ENCODE measurements at regions not wholly inside any gene's neighbourhood (a gene's known extent, or its start where the extent isn't known, plus 50 kb on each side); places are given as distances from the start of the nearest gene placed in this dataset.

- H3K4me1 ChIP-seq (ENCODE audit: control insufficient read depth in 5 of 5, insufficient read depth in 5 of 5, low read length in 5 of 5): peaks cover 0 to 4% (median 0%) of the 10 kb centered on the region in 5 donors
- H3K4me3 ChIP-seq: no peak overlapping the region
- ATAC-seq (ENCODE audit: insufficient read depth, low FRiP score) (no peak), DNase-seq (no peak)
- no peaks in the 10 kb centered on the region for H3K27me3 ChIP-seq (ENCODE audit: control insufficient read depth in 3 of 3, insufficient read depth in 3 of 3, low read length in 2 of 3)
- no peak for TF ChIP-seq CTCF (IDR thresholded peaks at IDR 0.05; ENCODE audit: control extremely low read depth, extremely low read depth)
- H3K27ac ChIP-seq (ENCODE audit: low read depth in 1 of 2, low read length in 1 of 2): no peak overlapping the region
- H3K9ac ChIP-seq (ENCODE audit: insufficient read depth in 1 of 2, low read length in 2 of 2): no peak overlapping the region
- H3K9me3 ChIP-seq (ENCODE audit: control insufficient read depth in 4 of 4, insufficient read depth in 3 of 4, low read length in 3 of 4): peaks cover 0 to under 1% (median 0%) of the 10 kb centered on the region in 4 donors
- no peaks in the 10 kb centered on the region for H3K36me3 ChIP-seq (ENCODE audit: control insufficient read depth in 4 of 4, insufficient read depth in 4 of 4, low read length in 4 of 4)
- WGBS, 2 donors: 78 to 91% methylated on average over 3 of the region's 3 CpGs
Observed at GRCh38 chr10:21047511-21047910, 150.4 kb upstream of the NEBL start.

- Histone ChIP-seq H3K9ac (ENCODE audit: insufficient read depth in 1 of 2, low read length in 2 of 2) (no peak overlapping the region), H3K27me3 (ENCODE audit: control insufficient read depth in 3 of 3, insufficient read depth in 3 of 3, low read length in 2 of 3) (no peaks in the 10 kb centered on the region), H3K27ac (ENCODE audit: low read depth in 1 of 2, low read length in 1 of 2) (no peak overlapping the region), H3K36me3 (ENCODE audit: control insufficient read depth in 4 of 4, insufficient read depth in 4 of 4, low read length in 4 of 4) (no peaks in the 10 kb centered on the region), H3K9me3 (ENCODE audit: control insufficient read depth in 4 of 4, insufficient read depth in 3 of 4, low read length in 3 of 4) (no peaks in the 10 kb centered on the region), H3K4me3 (no peak overlapping the region), H3K4me1 (ENCODE audit: control insufficient read depth in 5 of 5, insufficient read depth in 5 of 5, low read length in 5 of 5) (peaks cover 0 to 4% (median 0%) of the 10 kb centered on the region in 5 donors)
- no peak for TF ChIP-seq CTCF (IDR thresholded peaks at IDR 0.05; ENCODE audit: control extremely low read depth, extremely low read depth)
- no peak for DNase-seq
- no peak for ATAC-seq (ENCODE audit: insufficient read depth, low FRiP score)
Observed at GRCh38 chr10:21047096-21047495, 150.0 kb upstream of the NEBL start.

- Histone ChIP-seq H3K4me1 (ENCODE audit: control insufficient read depth in 5 of 5, insufficient read depth in 5 of 5, low read length in 5 of 5) (peaks cover 0 to 4% (median 0%) of the 10 kb centered on the region in 5 donors), H3K9me3 (ENCODE audit: control insufficient read depth in 4 of 4, insufficient read depth in 3 of 4, low read length in 3 of 4) (no peaks in the 10 kb centered on the region), H3K27ac (ENCODE audit: low read depth in 1 of 2, low read length in 1 of 2) (no peak overlapping the region), H3K4me3 (no peak overlapping the region), H3K36me3 (ENCODE audit: control insufficient read depth in 4 of 4, insufficient read depth in 4 of 4, low read length in 4 of 4) (no peaks in the 10 kb centered on the region), H3K9ac (ENCODE audit: insufficient read depth in 1 of 2, low read length in 2 of 2) (no peak overlapping the region), H3K27me3 (ENCODE audit: control insufficient read depth in 3 of 3, insufficient read depth in 3 of 3, low read length in 2 of 3) (no peaks in the 10 kb centered on the region)
- DNase-seq (no peak), ATAC-seq (ENCODE audit: insufficient read depth, low FRiP score) (no peak)
- 81 to 87% methylated on average over 4 of the region's 4 CpGs for WGBS, 2 donors
- no peak for TF ChIP-seq CTCF (IDR thresholded peaks at IDR 0.05; ENCODE audit: control extremely low read depth, extremely low read depth)
Observed at GRCh38 chr10:21043044-21043443, 145.9 kb upstream of the NEBL start.

DNA sequence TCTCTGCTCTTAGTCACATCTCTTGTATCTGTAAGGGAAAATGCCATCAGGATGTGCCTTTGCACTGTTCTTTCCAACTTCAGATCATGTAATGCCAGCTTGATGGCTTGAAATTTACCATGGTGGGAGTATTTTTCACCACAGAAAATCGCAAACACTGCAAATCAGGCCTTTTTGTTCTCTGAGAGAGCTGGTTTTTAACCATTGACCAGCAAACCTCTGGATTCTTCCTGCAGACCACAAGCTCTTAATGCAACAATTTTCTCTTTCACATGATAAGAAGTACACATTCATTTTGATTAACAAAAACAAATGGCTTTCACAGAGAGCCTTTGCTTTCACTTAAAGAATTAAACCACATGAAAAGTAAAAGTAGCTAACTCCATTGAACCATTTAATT, 145.4 kb upstream of the NEBL start:
- 84 to 89% methylated on average over 1 of the region's 1 CpG for WGBS, 2 donors
- Histone ChIP-seq H3K4me1 (ENCODE audit: control insufficient read depth in 5 of 5, insufficient read depth in 5 of 5, low read length in 5 of 5) (peaks cover 0 to 4% (median 0%) of the 10 kb centered on the region in 5 donors), H3K27me3 (ENCODE audit: control insufficient read depth in 3 of 3, insufficient read depth in 3 of 3, low read length in 2 of 3) (no peaks in the 10 kb centered on the region), H3K4me3 (no peak overlapping the region), H3K27ac (ENCODE audit: low read depth in 1 of 2, low read length in 1 of 2) (no peak overlapping the region), H3K9me3 (ENCODE audit: control insufficient read depth in 4 of 4, insufficient read depth in 3 of 4, low read length in 3 of 4) (no peaks in the 10 kb centered on the region), H3K36me3 (ENCODE audit: control insufficient read depth in 4 of 4, insufficient read depth in 4 of 4, low read length in 4 of 4) (no peaks in the 10 kb centered on the region), H3K9ac (ENCODE audit: insufficient read depth in 1 of 2, low read length in 2 of 2) (no peak overlapping the region)
- ATAC-seq (ENCODE audit: insufficient read depth, low FRiP score) (no peak), DNase-seq (no peak)
- no peak for TF ChIP-seq CTCF (IDR thresholded peaks at IDR 0.05; ENCODE audit: control extremely low read depth, extremely low read depth)

All from lung (tissue), 11 donors.